ENCODE measurements at regions not wholly inside any gene's neighbourhood (a gene's known extent, or its start where the extent isn't known, plus 50 kb on each side); places are given as distances from the start of the nearest gene placed in this dataset.

- TF ChIP-seq, protein P1, sequence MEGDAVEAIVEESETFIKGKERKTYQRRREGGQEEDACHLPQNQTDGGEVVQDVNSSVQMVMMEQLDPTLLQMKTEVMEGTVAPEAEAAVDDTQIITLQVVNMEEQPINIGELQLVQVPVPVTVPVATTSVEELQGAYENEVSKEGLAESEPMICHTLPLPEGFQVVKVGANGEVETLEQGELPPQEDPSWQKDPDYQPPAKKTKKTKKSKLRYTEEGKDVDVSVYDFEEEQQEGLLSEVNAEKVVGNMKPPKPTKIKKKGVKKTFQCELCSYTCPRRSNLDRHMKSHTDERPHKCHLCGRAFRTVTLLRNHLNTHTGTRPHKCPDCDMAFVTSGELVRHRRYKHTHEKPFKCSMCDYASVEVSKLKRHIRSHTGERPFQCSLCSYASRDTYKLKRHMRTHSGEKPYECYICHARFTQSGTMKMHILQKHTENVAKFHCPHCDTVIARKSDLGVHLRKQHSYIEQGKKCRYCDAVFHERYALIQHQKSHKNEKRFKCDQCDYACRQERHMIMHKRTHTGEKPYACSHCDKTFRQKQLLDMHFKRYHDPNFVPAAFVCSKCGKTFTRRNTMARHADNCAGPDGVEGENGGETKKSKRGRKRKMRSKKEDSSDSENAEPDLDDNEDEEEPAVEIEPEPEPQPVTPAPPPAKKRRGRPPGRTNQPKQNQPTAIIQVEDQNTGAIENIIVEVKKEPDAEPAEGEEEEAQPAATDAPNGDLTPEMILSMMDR (conservative IDR thresholded peaks at IDR 0.05; ENCODE audit: control insufficient read depth, insufficient read depth, low read depth, low read length), result no peak
- no peak for DNase-seq (ENCODE audit: low read depth)
- H3K4me3 ChIP-seq (ENCODE audit: control insufficient read depth, low read depth, low read length), result no peak overlapping the region
These were observed 197.0 kb downstream of the FAT4 start for GRCh38 chr4:125511715-125512114.

- TF ChIP-seq, protein P1 (conservative IDR thresholded peaks at IDR 0.05; ENCODE audit: control insufficient read depth, insufficient read depth, low read depth, low read length), result no peak
- DNase-seq (ENCODE audit: low read depth), result no peak
- H3K4me3 ChIP-seq (ENCODE audit: control insufficient read depth, low read depth, low read length), result no peak overlapping the region
These were observed 200.3 kb downstream of the FAT4 start for GRCh38 chr4:125515016-125515415.

DNA sequence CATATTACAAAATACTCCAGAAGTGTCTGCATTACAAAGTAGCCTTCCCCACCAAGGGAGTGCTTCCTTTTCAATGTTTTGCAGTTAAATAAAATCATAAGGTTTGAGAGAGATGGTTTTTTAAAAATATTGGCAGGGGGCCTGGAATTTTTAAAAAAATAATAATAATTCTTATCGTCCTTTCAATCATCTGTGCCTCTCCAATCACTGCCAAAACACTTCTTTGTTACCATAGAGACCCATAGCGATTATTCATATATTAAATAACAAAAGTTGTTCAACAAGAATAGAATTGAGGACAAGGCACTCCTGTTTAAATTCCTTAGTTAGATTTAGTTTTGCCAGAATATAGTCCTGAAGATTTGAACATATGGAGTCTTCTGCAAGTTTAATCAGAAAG lies 203.1 kb downstream of the FAT4 start:
- TF ChIP-seq, protein P1 (conservative IDR thresholded peaks at IDR 0.05; ENCODE audit: control insufficient read depth, insufficient read depth, low read depth, low read length), result no peak
- H3K4me3 ChIP-seq (ENCODE audit: control insufficient read depth, low read depth, low read length), result no peak overlapping the region
- no peak for DNase-seq (ENCODE audit: low read depth)

- TF ChIP-seq, protein P1 (conservative IDR thresholded peaks at IDR 0.05; ENCODE audit: control insufficient read depth, insufficient read depth, low read depth, low read length), result no peak
- no peak overlapping the region for H3K4me3 ChIP-seq (ENCODE audit: control insufficient read depth, low read depth, low read length)
- no peak for DNase-seq (ENCODE audit: low read depth)
These were observed 203.5 kb downstream of the FAT4 start for GRCh38 chr4:125518281-125518680.

GRCh38 chr4:125519371-125520146 lies 204.8 kb downstream of the FAT4 start:
- TF ChIP-seq, protein P1 (conservative IDR thresholded peaks at IDR 0.05; ENCODE audit: control insufficient read depth, insufficient read depth, low read depth, low read length), result no peak
- DNase-seq (ENCODE audit: low read depth), result no peak
- no peak overlapping the region for H3K4me3 ChIP-seq (ENCODE audit: control insufficient read depth, low read depth, low read length)

GRCh38 chr4:125520258-125520990 lies 205.7 kb downstream of the FAT4 start:
- TF ChIP-seq, protein P1 (conservative IDR thresholded peaks at IDR 0.05; ENCODE audit: control insufficient read depth, insufficient read depth, low read depth, low read length), result no peak
- no peak overlapping the region for H3K4me3 ChIP-seq (ENCODE audit: control insufficient read depth, low read depth, low read length)
- no peak for DNase-seq (ENCODE audit: low read depth)
